ENCODE measurements at regions not wholly inside any gene's neighbourhood (a gene's known extent, or its start where the extent isn't known, plus 50 kb on each side); places are given as distances from the start of the nearest gene placed in this dataset.

DNA sequence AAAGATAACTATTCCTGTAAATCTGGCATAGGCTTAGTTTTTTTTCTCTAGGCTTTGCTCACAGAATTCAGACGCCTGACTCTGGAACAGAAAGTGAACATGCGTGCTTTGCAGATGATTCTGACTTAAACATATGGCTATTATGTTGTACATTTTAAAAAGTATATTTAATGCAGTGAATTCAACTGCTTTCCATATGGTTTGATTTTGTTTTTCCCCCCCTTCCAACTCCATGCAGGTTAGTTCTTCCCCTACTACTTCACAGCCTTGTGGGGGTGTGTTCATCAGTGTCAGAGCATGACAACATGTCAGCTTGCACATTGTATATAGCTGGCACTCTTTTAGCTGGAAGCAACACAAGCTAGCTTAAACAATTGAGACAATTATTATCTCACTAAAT is 226.8 kb downstream of the TMEM167A start:
- intact Hi-C loops (cut with DNase I), result no loop called here
- no peaks in the 10 kb centered on the region for H3K4me1 ChIP-seq
- no peak overlapping the region for H3K27ac ChIP-seq
- H3K4me3 ChIP-seq, result no peak overlapping the region
- H3K27me3 ChIP-seq (ENCODE audit: insufficient read depth in 3 of 3, low read length in 2 of 3), result no peaks in the 10 kb centered on the region
- ATAC-seq (no peak), DNase-seq (no peak)
- 85 to 90% (median 86%) methylated on average over 2 of the region's 2 CpGs for WGBS, 3 donors
- TF ChIP-seq, protein P1, sequence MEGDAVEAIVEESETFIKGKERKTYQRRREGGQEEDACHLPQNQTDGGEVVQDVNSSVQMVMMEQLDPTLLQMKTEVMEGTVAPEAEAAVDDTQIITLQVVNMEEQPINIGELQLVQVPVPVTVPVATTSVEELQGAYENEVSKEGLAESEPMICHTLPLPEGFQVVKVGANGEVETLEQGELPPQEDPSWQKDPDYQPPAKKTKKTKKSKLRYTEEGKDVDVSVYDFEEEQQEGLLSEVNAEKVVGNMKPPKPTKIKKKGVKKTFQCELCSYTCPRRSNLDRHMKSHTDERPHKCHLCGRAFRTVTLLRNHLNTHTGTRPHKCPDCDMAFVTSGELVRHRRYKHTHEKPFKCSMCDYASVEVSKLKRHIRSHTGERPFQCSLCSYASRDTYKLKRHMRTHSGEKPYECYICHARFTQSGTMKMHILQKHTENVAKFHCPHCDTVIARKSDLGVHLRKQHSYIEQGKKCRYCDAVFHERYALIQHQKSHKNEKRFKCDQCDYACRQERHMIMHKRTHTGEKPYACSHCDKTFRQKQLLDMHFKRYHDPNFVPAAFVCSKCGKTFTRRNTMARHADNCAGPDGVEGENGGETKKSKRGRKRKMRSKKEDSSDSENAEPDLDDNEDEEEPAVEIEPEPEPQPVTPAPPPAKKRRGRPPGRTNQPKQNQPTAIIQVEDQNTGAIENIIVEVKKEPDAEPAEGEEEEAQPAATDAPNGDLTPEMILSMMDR (IDR thresholded peaks at IDR 0.05), result no peak
- H3K9me3 ChIP-seq, result no peaks in the 10 kb centered on the region
- no peaks in the 10 kb centered on the region for H3K36me3 ChIP-seq (ENCODE audit: insufficient read depth in 1 of 2, low read depth in 1 of 2)

DNA sequence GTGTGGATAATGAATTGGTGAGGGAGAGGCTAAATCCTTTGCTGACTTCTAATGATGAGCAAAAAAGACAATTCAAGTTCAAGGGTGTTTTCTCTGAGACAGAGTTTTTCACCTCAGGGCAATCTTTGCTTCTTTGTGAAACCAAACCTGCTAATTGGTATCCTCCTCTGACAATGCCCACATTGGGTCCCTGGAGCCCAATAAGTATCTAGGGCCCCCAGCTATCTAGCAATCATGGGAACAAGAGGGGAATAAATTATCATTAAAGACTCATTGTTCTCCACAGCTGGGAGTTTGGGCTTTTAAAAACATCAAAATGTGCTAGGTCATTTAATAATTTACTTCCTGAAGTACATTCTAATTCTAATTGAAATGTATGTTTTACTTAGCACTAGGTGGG is 227.3 kb downstream of the TMEM167A start:
- TF ChIP-seq, protein P1 (IDR thresholded peaks at IDR 0.05), result no peak
- intact Hi-C loops (cut with DNase I), result no loop called here
- DNase-seq, result no peak
- no peaks in the 10 kb centered on the region for H3K9me3 ChIP-seq
- ATAC-seq, result no peak
- no peaks in the 10 kb centered on the region for H3K36me3 ChIP-seq (ENCODE audit: insufficient read depth in 1 of 2, low read depth in 1 of 2)
- H3K27ac ChIP-seq, result no peak overlapping the region
- H3K4me3 ChIP-seq, result no peak overlapping the region
- no peaks in the 10 kb centered on the region for H3K4me1 ChIP-seq
- H3K27me3 ChIP-seq (ENCODE audit: insufficient read depth in 3 of 3, low read length in 2 of 3), result no peaks in the 10 kb centered on the region

DNA sequence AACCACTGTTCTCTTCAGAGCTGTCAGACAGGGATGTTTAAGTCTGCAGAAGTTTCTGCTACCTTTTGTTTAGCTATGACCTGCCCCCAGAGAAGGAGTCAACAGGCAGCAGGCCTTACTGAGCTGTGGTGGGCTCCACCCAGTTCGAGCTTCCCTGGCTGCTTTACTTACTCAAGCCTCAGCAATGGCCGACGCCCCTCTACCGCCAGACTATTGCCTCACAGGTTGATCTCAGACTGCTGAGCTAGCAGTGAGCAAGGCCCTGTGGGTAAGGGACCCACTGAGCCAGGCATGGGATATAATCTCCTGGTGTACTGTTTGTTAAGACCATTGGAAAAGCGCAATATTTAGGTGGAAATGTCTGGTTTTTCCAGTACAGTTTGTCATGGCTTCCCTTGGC is 229.6 kb downstream of the TMEM167A start:
- no peaks in the 10 kb centered on the region for H3K4me1 ChIP-seq
- no peaks in the 10 kb centered on the region for H3K9me3 ChIP-seq
- DNase-seq (peak in 1 of 2 donors; percentile 44), ATAC-seq (no peak)
- intact Hi-C loops (cut with DNase I), result no loop called here
- no peaks in the 10 kb centered on the region for H3K27me3 ChIP-seq (ENCODE audit: insufficient read depth in 3 of 3, low read length in 2 of 3)
- TF ChIP-seq, protein P1 (IDR thresholded peaks at IDR 0.05), result no peak
- no peaks in the 10 kb centered on the region for H3K36me3 ChIP-seq (ENCODE audit: insufficient read depth in 1 of 2, low read depth in 1 of 2)
- no peak overlapping the region for H3K27ac ChIP-seq
- H3K4me3 ChIP-seq, result no peak overlapping the region
- WGBS, 3 donors, result 94 to 96% (median 95%) methylated on average over 5 of the region's 5 CpGs

DNA sequence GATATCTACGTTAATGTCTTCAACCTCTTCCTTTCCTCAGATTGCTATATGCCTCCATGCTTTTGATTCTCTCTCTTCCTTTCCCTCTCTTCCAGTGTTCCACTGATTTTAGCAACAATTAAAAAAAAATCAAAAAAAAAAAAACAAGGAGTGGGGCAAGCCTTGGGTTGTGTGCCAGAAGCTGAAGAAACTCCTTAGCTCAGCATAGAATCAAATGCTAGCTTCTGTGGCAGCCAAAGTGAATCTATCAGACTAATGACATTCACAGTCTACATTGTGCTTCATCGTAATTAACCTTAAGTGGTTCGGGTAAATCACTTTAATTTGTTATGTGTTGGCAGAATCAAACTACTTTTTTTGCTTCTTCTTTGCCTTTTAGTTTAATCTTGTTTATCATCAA is 237.3 kb downstream of the TMEM167A start:
- WGBS, 3 donors, result 82 to 89% (median 83%) methylated on average over 3 of the region's 3 CpGs
- ATAC-seq (no peak), DNase-seq (no peak)
- Histone ChIP-seq H3K27me3 (ENCODE audit: insufficient read depth in 3 of 3, low read length in 2 of 3) (no peaks in the 10 kb centered on the region), H3K9me3 (no peaks in the 10 kb centered on the region), H3K4me3 (no peak overlapping the region), H3K27ac (no peak overlapping the region), H3K36me3 (ENCODE audit: insufficient read depth in 1 of 2, low read depth in 1 of 2) (no peaks in the 10 kb centered on the region), H3K4me1 (no peaks in the 10 kb centered on the region)
- TF ChIP-seq, protein P1 (IDR thresholded peaks at IDR 0.05), result no peak
- intact Hi-C loops (cut with DNase I), result no loop called here

DNA sequence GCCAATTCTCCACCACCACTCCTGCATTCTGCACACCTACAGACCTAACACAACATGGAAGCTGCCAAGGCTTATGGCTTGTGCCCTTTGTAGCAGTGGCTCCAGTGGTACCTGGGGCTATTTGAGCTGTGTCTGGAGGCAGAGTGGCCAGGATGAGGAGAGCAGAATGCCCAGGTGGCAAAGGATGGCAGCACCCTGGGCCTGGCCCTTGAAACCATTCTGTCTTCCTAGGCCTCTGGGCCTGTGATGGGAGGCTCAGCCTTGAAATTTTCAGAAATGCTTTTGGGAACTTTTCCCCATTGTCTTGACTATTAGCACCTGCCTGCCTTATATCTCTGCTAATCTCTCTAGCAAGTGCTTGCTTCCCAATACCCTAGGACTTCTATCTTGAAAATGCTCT is 241.7 kb downstream of the TMEM167A start:
- Histone ChIP-seq H3K4me1 (no peaks in the 10 kb centered on the region), H3K9me3 (no peaks in the 10 kb centered on the region), H3K27ac (no peak overlapping the region), H3K27me3 (ENCODE audit: insufficient read depth in 3 of 3, low read length in 2 of 3) (no peaks in the 10 kb centered on the region), H3K4me3 (no peak overlapping the region), H3K36me3 (ENCODE audit: insufficient read depth in 1 of 2, low read depth in 1 of 2) (no peaks in the 10 kb centered on the region)
- no peak for DNase-seq
- intact Hi-C loops (cut with DNase I), result no loop called here
- ATAC-seq, result no peak
- TF ChIP-seq, protein P1 (IDR thresholded peaks at IDR 0.05), result no peak

Data from psoas muscle (tissue), 7 donors.